T follicular helper cell (primary cell): ENCODE measurements at regions not wholly inside any gene's neighbourhood (a gene's known extent, or its start where the extent isn't known, plus 50 kb on each side); places are given as distances from the start of the nearest gene placed in this dataset.
"Not testable (repeated sequence)": the region's sequence is repeated elsewhere in the genome, so short reads cannot be mapped to it uniquely, and the experiment has no call there.

Experiments used
- DNase-seq: peaks from one replicate; pipeline ENCODE4 v3.0.0-alpha.2; 2020; ENCODE audit warnings: low read depth

DNA sequence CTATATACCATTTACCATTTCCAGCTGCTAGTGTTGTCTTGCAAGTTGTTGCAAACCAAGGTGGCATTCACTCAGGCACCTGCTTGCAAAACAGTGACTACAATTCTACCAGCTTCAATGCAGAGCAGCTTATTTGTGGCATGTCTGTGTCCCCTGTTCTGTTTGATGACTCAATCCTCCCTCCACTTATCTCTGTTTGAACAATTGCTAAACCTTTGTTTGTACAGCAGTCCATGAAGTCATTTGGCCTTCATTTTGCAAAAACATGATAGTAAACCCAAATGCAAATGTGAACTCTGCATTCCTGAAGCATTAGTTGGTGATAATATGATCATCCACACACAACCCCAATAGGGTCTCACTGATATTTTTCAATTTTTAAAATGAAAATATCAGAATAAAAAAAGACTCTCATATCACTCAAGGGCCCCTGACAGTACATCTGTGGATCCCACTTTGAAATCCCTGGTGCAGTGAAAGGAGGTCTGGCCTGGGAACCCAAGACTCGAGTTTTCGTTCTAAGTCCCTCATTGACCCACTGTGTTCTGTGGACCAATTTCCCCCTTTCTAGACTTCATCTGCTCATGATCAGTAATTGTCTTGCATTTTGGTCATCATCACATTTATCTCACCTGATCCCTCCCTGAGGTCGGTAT, 425.4 kb downstream of the RPS24 start:
- no peak for DNase-seq

DNA sequence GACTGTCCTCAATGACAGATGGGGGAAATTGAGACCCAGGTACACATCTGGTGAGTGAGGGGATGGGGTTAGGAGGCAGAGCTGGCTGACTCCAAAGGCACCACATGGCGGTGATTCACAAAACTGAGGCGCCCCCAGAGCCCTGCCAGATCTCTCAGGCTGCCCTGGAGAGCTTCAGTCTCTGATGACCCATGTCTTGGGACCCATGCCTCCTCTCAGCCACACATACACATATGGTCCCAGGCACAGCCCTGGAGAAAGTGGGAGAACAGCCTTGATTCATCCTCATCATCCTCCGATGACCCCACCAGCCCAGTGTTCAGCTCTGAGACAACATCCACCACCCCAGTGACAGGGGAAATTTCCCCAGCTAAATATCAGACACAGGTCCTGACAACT, 426.0 kb downstream of the RPS24 start:
- DNase-seq, result no peak

DNA sequence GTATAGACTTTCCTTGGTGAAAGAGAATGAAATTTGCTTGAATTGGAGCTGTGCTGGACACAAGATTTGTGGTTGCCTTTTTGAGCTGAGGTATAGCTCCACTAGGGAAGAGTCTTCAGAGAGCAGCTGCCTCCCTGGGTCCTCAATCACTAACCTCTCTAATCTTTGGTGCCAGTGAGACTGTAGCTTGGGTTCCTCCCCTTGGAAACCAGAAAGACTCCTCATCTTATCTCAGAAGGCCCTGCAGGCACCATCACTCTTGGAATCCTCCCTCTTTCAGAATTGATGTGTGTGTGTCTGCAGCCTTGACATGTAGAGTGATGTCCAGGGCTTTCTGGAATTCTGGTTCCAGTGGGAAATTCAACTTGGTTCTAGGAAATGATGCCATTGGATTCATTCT, 426.5 kb downstream of the RPS24 start:
- DNase-seq, result no peak

DNA sequence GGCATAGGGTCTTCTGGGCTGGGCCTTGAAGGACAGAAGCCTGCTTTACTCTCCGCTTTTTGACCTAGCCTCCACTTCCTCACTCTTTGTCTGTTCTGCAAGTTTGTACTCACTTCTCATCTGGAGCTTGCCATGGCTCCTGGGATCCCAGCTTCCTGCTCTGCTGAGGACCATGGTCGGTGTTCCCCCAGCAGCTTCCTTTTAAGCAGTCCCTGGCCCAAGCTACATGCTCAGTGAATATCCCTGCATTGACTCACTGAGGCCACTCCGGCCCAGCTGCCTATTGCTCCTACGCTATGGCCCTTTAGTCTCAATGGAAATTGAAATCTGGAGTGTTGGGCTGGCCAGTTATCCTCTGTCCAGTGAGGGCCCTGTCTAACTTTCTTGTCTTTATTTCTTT, 427.7 kb downstream of the RPS24 start:
- DNase-seq, result no peak

DNA sequence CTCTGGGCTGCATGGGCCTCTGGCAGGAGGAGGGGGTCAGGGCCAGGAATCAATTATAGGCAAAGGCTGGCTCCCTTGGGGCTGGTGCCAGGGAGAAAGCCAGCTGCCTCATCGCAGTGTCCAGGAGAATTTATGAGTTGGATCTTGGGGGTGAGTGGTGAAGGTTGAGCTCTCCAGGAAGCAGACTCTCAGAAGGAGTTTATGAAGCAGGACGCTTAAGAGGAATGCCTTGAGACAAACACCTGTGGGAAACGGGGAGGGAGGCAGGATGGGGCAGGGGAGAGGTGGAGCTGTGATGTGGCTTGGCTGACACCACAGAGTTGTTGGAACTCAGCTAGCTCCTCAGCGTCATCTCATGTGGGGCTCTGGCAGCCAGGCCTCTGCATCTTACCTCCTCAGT, 428.5 kb downstream of the RPS24 start:
- no peak for DNase-seq

DNA sequence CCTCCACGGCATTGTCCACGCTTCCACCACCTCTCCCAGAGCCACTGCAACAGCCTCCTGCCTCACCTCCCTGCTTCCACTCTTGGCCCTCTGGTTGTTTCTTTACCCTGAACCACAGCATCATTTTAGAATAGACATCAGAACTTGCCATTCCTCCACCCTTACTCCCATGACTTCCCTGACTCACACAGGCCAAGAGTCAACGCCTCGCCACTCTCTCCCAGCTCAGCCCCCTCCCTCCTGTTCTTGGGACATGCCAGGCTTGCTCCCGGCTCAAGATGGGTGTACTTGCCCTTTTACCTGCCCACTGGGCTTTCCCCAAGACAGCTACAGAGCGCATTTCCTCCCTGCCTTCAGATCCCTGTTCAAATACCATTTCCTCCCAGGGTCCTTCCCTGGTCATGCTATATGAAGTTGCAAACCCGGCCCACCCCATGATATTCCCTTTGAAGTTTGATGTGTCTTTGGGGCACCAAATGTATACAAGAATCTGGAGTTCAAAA, 429.1 kb downstream of the RPS24 start:
- DNase-seq, result no peak

DNA sequence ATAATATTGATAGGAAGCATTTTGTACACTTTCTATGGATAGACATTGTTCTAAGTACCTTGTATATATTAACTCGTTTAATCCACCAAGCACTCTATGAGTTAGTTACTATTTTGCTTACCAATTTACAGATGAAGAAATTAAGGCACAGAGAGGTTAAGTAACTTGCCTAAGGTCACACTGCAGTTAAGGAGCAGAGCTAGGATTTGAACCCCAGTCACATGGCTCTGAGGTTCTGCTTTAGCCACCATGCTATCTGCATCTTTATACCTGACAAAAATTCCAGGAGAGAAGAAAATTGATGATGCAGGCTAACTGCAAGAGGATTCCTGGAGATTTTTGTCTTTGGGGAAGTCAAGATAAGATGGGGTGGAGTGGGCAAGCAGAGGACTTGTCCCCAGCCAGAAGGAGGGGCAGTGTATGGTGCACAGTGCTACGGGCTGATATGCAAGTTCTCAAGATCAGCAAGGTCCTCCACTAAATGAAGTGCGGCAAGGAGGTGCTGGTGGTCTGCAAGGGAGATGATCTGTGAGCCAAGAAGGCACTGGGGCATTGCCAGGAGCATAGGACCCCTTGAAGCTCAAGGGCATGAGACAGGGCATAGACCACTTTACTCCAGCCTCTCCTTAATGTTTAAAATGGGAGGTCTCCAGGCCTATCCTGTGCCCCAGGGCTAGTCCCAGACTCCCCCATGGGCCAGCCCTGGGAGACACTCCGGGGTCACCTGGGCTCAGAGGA, 430.6 kb downstream of the RPS24 start:
- DNase-seq, result no peak

DNA sequence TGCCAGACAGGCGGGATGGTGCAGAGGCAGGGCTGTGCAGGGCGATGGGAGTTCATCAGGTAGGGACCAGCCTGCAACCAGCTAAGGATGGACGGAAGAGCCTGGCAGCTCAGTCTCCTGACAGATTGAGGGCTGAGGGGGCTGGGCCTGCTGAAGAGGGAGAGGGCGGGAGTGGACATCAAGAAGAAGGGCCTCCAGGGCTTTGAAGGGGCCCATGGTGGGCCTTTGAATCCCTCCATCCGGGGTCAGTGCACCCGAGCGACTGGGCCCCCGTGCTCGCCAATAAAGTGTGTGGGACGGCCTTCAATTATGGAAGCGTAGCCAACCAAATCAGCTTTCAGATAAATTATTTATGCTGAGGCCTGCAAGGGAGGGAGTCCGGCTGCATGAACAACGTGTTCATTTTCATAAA, 431.2 kb downstream of the RPS24 start:
- no peak for DNase-seq

DNA sequence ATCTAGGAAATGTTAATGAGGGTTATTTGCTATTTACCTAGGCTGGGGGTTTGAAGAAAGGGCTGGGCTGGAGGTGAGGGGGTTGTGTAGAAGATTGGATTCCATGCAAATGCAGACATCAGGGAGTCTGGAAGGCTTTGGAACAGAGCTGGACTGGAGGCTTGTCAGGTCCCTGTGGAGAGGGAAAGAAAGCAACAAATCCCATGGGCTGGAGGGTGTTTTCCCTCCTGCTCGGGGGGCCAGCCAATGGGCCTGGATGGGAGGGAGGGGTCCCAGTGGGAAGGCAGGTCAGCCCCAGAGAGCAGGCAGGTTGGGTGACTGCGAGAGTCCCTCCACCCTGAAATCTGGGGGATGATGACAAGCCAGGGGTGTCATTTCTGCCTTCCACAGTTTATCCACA, 431.8 kb downstream of the RPS24 start:
- no peak for DNase-seq

DNA sequence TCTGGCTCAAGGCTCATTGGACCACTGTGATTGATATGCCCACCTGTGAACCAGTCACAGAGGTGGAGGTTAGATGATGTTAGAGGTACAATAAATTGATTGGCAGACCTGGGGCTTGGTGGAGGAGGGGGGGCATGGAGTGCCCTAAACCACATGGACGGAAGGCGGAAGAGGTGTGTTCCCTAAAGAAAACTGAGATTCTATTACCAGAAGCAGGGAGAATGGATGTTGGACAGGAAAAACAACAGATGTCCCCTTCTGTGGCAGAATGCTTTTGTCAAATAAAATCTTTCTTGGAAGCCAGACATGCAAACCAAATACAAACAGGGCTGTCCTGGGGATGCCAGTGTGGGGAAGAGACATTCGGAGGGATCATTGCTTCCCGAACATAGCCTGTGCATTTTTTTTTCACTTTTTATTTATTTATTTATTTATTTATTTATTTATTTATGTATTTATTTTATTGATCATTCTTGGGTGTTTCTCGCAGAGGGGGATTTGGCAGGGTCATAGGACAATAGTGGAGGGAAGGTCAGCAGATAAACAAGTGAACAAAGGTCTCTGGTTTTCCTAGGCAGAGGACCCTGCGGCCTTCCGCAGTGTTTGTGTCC, 433.9 kb downstream of the RPS24 start:
- DNase-seq, result no peak

DNA sequence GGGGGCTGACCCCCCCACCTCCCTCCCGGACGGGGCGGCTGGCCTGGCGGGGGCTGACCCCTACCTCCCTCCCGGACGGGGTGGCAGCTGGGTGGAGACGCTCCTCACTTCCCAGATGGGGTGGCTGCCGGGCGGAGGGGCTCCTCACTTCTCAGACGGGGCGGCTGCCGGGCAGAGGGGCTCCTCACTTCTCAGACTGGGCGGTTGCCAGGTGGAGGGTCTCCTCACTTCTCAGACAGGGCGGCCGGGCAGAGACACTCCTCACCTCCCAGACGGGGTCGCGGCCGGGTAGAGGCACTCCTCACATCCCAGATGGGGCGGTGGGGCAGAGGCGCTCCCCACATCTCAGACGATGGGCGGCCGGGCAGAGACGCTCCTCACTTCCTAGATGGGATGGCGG, 435.1 kb downstream of the RPS24 start:
- DNase-seq, result not testable (repeated sequence)

DNA sequence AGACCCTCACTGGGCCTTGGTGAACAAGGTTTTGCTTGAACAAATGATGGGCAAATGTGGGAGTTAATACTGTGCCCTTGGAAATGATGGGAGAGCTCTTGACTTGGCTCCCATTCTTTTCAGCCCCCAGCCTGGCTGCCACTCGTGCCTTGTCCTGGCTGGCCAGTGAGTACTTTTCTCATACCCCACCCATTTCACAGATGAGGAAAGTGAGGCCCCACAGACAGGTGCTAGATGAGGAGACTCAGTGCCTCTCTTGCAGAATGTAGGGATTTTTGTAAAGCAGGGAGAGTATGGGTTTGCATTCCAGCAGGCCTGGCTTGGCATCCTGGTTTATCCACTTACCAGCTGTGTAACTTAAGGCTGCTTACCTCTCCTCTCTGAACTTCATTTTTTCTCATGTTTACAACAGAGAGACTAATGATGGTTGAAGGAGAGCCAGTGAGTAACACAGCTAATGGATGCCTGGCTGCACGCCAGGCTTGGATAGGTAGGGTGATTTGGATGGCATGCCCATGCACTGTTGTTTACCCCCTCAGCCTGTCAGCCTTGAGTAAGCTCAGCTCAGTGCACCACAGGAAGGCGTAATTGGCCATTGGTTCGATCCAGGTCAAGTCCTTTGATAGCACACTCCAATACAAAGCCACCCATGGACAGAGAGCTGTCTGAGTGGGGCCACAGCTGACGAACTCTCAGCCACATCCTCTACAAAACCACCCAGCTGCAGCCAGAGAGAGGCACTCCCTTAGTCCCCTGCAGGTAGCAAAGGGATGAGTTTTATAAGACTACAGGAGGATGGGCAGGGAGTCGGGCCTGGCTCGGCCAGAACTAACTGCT, 436.8 kb downstream of the RPS24 start:
- no peak for DNase-seq

DNA sequence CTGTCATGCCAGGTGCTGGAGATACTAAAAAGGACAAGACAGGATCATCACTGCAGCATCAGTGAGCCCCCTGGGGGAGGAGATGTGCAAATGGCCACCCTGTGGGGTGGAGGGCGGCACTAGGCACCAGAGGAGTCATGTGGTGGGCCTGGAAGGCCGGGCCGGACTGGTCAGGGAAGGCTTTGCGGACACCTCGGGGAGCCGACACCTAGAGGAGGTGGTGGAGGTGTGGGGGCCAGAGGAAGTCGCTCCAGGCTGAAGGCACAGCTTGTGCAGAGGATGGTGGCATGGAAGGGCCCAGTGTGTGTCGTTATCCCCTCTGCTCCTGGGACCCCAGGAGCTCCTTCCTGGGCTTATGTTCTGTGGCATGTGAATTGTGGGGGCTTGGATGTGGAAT, 437.7 kb downstream of the RPS24 start:
- no peak for DNase-seq

DNA sequence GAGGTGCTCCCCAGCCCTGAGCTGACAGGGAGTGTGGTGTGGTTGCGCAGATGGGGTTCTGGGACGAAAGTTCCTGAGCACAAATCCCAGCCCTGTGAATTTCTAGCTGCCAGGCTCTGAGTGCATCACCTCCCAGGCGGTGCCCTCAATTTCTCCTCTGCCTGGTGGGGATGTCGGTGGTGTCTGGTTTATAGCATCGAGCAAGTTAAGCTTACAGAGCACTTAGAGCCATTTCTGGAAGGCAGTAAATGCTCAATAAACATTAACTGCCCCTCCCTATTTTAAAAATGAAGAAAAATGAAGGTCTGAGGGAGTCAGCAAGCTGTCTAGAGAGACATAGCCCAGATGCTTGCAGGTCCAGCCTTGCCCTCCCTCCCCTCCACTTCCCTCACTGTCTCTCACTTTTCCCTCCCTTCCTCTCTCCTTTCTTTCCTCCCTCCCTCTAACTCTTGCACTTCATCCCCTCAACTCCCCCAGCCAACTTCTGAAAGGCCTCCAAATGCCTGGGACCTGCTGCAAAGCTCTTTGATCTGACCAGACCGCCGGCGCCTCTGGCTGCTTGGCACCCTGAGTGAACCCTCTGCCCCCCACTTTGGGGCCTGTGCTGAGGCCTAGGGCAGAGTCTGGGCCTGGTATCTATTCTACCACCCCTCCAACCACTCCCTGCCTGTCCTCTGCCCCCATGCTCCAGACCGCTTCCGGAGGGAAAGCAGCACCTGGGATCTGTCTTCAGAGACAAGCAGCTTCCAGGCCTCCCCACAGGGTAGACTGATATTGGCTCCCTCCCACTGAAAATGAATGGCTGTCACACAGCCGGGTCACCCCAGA, 438.3 kb downstream of the RPS24 start:
- no peak for DNase-seq

DNA sequence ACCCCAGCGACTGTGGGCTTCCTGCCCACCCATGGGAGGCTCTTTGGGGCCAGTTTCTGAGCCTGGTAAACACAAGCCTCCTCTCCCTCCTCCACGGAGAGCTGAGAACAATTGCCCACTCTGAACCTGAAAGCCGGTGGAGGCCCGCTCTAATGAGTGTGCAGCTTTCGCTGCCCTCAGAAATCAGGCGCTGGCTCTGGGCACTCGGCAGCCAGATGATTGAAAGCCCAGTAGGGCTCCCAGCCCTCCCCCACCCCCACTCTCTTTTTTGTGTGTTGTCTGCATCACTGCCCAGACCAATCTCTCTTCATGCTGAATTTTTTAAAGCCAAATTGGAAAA, 438.9 kb downstream of the RPS24 start:
- DNase-seq, result no peak

DNA sequence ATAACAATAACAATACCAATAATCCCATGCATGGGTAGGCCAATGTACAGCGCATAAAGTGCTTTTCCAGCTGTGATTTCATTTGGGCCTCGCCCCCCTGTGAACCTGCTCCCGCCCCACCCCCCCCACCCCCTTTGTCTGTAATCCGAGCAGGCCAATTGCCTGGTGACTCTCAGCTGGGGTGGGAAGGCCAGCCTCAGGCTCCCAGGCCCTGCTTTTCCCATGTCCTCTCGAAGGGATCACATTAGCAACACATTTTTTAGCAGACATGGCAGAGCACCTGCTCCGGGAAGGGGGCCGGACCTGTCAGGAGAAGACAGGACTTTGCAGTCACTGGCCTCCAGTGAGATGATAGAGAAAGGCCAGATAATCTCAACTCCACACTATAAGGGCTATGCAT, 439.3 kb downstream of the RPS24 start:
- no peak for DNase-seq

DNA sequence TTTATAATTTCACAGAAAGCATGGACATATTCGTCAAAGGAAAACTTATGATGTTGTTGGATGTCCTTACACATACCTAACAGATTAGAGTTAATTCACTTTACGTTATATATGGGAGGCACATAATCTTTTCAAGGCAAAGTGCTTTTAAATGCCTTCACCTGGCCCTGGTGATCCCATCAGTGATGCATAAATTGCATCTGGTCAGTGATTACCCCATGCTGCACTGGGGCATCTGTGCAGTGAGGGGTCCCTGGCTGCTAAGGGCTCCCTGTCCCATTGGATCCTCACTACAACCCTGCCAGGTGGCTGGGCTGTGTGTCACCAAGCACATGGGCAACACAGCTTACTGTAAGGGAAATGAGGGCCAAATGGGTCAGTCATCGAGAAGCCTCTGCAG, 441.1 kb downstream of the RPS24 start:
- no peak for DNase-seq

DNA sequence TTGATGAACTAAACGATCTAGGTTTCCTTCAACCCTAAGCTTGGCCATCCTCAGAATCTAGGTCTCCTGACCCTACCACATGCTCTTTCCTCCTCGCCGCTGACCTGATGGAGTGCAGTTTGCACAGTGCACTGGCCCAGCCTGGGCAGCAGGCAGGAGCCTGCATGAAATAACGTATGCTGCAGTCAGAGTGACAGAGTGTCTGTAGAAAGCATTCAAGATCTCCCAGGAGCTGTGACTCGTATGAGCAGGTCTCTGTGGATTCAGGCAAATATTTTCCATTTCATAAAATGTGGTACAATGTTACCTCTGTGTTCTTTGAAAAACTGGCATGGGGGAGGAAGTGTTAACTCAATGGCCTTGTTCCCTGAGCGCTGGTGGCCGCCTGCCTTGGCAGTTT, 441.8 kb downstream of the RPS24 start:
- DNase-seq, result no peak

DNA sequence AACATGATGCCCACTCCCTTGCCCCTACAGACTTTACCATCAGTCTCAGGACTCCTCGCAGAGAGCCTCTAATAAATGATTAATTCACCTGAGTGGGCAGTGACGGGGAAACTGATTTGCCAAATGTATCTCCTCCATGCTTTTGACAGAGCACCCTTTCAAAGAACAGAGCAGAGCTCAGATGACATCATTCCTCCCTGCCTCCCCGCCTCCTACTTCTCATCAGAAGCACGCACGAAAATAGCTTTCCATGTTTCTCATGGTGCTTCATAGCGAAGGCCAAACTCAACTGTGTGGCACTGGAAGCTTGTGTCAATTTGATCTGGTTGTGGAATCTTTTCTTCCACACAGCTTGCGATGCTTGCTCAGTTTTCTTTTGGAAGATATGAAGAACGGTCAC, 442.5 kb downstream of the RPS24 start:
- DNase-seq, result no peak

DNA sequence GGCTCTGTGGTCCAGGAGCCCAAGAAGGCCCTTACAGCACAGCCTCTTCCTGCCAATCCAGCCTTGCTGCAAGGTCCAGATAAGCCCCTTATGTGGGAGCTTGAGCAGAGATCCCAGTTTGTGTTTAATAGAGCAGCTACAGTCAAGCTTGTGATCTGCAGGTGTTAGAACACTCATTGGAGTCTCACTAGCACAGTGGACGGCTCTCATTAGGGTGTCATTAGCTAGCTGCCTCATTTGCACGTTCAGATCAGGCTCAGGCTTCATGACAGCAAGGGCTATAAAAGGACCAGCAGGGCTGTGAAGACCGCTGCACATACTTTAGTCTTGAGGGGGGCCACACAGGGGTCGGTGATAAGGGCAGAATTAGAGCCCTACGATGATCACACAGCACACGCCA, 443.2 kb downstream of the RPS24 start:
- DNase-seq, result no peak

DNA sequence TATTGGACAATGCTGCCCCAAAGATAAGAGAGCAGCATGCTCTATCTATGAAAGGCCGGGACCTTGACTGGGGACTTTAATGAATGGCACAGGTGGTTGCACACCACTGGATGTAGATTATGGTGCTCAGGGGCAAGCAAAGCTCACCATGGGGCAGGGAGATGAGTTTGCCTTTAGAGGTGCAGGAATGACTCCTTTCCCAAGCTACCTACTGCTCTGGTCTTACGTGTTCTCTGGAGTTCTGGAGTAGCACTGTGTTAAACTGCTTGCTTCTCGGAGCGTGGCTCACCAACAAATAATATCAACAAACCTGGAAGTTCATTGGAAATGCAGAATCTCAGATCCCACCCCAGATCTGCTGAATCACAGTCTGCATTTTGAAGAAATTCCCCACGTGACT, 445.3 kb downstream of the RPS24 start:
- no peak for DNase-seq

DNA sequence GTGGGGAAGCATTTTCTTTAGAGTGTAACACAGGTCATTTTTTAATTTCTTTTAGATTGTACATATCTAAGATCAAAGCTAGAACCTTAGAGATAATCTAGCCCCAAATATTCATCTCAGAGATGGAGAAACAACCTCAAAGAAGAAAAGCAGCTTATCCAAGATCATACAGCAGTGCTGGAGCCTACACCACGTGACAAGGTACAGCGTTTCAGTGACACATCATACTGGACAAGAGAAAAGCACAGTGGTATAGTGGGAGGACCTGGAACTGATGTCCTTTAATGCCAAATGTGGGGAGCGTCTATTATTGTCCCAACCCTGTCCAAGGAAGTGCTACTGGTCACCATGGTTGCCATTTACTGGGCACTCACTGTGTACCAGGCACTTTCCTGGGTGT, 445.8 kb downstream of the RPS24 start:
- DNase-seq, result no peak
